ENCODE measurements at regions not wholly inside any gene's neighbourhood (a gene's known extent, or its start where the extent isn't known, plus 50 kb on each side); places are given as distances from the start of the nearest gene placed in this dataset.

DNA sequence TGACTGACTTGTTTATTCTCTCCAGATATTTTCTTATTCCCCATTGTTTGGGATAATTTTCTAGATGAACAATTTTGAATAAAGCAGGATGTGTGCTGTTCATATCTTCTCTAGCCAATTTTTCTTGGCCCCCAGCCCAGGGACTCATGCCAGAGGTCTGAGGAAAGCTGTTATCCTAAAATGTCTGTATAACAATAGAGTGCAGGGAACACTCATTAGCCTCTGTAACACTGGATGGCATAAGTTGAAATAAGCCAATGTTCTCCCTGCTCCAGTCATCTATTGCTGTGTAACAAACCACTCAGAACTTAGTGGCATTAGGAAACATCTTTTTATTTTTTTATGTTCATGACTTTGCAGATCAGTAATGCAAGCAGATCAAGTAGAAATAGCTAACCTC lies 121.7 kb upstream of the TRIM24 start:
- no peak for TF ChIP-seq POLR2A (IDR thresholded peaks at IDR 0.05; ENCODE audit: low read depth)
- TF ChIP-seq, protein P1, sequence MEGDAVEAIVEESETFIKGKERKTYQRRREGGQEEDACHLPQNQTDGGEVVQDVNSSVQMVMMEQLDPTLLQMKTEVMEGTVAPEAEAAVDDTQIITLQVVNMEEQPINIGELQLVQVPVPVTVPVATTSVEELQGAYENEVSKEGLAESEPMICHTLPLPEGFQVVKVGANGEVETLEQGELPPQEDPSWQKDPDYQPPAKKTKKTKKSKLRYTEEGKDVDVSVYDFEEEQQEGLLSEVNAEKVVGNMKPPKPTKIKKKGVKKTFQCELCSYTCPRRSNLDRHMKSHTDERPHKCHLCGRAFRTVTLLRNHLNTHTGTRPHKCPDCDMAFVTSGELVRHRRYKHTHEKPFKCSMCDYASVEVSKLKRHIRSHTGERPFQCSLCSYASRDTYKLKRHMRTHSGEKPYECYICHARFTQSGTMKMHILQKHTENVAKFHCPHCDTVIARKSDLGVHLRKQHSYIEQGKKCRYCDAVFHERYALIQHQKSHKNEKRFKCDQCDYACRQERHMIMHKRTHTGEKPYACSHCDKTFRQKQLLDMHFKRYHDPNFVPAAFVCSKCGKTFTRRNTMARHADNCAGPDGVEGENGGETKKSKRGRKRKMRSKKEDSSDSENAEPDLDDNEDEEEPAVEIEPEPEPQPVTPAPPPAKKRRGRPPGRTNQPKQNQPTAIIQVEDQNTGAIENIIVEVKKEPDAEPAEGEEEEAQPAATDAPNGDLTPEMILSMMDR (IDR thresholded peaks at IDR 0.05): no peak
- no peak for TF ChIP-seq EP300 (IDR thresholded peaks at IDR 0.05)

Measured in esophagus muscularis mucosa (tissue), 4 donors.